Smooth muscle cell (in vitro differentiated cells): ENCODE measurements at regions not wholly inside any gene's neighbourhood (a gene's known extent, or its start where the extent isn't known, plus 50 kb on each side); places are given as distances from the start of the nearest gene placed in this dataset.
A peak's percentile ranks its signal among the peaks of the same experiment; 100 is the strongest.

Experiments used
- DNase-seq: peaks from one replicate; lab custom pipeline; 2025; ENCODE audit not compliant: unreplicated experiment; lab: John Stamatoyannopoulos, UW
- H2AFZ ChIP-seq: fragments of 200-600 bp; sonication (generic); 2 replicates; pipeline ENCODE4 v1.6.0; 2016; ENCODE audit warnings: antibody characterized with exemption, low read depth, mild to moderate bottlenecking
- H3F3A ChIP-seq: fragments of 200-600 bp; sonication (generic); 2 replicates; pipeline ENCODE4 v1.6.0; 2017; ENCODE audit warnings: antibody characterized with exemption, low read depth
- H3K27ac ChIP-seq: fragments of 200-600 bp; sonication (generic); 2 replicates; pipeline ENCODE4 v1.5.1; 2016; ENCODE audit warnings: low read depth, mild to moderate bottlenecking
- H3K27me3 ChIP-seq: fragments of 200-600 bp; sonication (generic); 2 replicates; pipeline ENCODE4 v1.6.1; 2016; ENCODE audit warnings: low read depth, mild to moderate bottlenecking
- H3K36me3 ChIP-seq: fragments of 200-600 bp; sonication (generic); 2 replicates; pipeline ENCODE4 v1.5.1; 2016; ENCODE audit warnings: low read depth
- H3K4me1 ChIP-seq: fragments of 200-600 bp; sonication (generic); 2 replicates; pipeline ENCODE4 v1.5.1; 2016; ENCODE audit warnings: low read depth
- H3K4me2 ChIP-seq: fragments of 200-600 bp; sonication (generic); 2 replicates; pipeline ENCODE4 v1.6.0; 2016; ENCODE audit warnings: mild to moderate bottlenecking
- H3K4me3 ChIP-seq: fragments of 200-600 bp; sonication (generic); 2 replicates; pipeline ENCODE4 v1.5.1; 2016; ENCODE audit warnings: mild to moderate bottlenecking
- H3K79me2 ChIP-seq: fragments of 200-600 bp; sonication (generic); 2 replicates; pipeline ENCODE4 v1.6.0; 2016; ENCODE audit warnings: low read depth, mild to moderate bottlenecking
- H3K9ac ChIP-seq: fragments of 200-600 bp; sonication (generic); 2 replicates; pipeline ENCODE4 v1.6.0; 2016; ENCODE audit warnings: low read depth
- H3K9me3 ChIP-seq: fragments of 200-600 bp; sonication (generic); replicated peaks from 2 replicates; pipeline ENCODE4 v1.5.1; 2016; ENCODE audit warnings: low read depth
- H4K20me1 ChIP-seq: fragments of 200-600 bp; sonication (generic); 2 replicates; pipeline ENCODE4 v1.6.0; 2016; ENCODE audit warnings: low read depth
- WGBS: methylation state at CpG from one replicate; pipeline ENCODE4 v1.1.7; 2016; ENCODE audit warnings: low lambda C conversion rate; 5-methylcytosine and 5-hydroxymethylcytosine counted together
- TF ChIP-seq, protein P1 (sequence below): fragments of 200-600 bp; sonication (generic); IDR thresholded peaks from 2 replicates; pipeline ENCODE4 v1.5.1; 2017; ENCODE audit warnings: borderline replicate concordance, mild to moderate bottlenecking, antibody characterized with exemption; ENCODE audit not compliant: insufficient read depth, poor library complexity, severe bottlenecking

DNA sequence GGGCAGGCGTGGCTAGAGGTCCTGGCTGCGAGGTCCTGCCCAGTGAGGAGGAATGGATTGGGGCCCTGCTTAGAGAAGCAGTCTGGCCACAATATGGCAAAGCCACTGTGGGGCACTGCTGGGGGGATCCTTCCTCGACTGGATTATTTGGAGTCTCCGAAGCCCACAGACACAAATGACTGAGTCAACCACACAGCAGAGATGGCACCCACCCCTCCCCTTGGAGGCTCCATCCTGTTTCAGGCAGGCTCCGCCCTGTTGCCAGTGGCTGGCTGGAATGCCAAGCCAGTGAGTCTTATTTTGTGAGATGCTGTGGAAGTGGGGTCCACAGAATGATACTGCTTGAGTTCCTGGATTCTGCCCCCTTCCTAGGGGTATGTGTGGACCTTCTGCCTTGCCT, 363.9 kb downstream of the PPP1R2C start:
- H3K36me3 ChIP-seq = no peaks in the 10 kb centered on the region
- no peak overlapping the region for H3K4me3 ChIP-seq
- TF ChIP-seq, protein P1, sequence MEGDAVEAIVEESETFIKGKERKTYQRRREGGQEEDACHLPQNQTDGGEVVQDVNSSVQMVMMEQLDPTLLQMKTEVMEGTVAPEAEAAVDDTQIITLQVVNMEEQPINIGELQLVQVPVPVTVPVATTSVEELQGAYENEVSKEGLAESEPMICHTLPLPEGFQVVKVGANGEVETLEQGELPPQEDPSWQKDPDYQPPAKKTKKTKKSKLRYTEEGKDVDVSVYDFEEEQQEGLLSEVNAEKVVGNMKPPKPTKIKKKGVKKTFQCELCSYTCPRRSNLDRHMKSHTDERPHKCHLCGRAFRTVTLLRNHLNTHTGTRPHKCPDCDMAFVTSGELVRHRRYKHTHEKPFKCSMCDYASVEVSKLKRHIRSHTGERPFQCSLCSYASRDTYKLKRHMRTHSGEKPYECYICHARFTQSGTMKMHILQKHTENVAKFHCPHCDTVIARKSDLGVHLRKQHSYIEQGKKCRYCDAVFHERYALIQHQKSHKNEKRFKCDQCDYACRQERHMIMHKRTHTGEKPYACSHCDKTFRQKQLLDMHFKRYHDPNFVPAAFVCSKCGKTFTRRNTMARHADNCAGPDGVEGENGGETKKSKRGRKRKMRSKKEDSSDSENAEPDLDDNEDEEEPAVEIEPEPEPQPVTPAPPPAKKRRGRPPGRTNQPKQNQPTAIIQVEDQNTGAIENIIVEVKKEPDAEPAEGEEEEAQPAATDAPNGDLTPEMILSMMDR = no peak
- 83% methylated on average over 5 of the region's 5 CpGs for WGBS
- no peaks in the 10 kb centered on the region for H3K27me3 ChIP-seq
- H2AFZ ChIP-seq = no peak overlapping the region
- no peak overlapping the region for H3K27ac ChIP-seq
- H4K20me1 ChIP-seq = no peaks in the 10 kb centered on the region
- H3K4me1 ChIP-seq = no peaks in the 10 kb centered on the region
- DNase-seq = no peak
- peaks cover 4% of the 10 kb centered on the region for H3K9me3 ChIP-seq
- no peaks in the 10 kb centered on the region for H3K79me2 ChIP-seq
- H3K9ac ChIP-seq = no peak overlapping the region
- no peaks in the 10 kb centered on the region for H3F3A ChIP-seq
- H3K4me2 ChIP-seq = no peak overlapping the region

DNA sequence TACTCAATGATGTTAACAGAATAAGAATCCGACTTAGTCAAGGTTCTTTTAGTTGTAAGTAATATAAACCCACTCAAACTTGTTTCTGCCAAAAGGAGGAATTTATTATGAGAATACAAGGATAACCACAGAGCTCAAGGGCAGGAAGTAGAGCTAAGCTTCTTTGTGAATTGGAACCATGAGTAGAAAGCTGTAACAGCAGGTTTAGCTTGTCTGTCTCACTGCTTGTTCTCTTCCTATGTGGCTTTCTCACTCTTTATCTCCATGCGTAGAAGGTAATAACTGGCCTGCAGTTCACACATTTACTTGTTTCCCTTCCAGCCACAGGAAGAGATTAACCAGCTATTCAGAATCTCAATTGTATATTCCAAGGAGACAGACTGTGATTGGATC, 378.3 kb downstream of the PPP1R2C start:
- DNase-seq = no peak
- H2AFZ ChIP-seq = no peak overlapping the region
- TF ChIP-seq, protein P1 = no peak
- H3K9me3 ChIP-seq = no peaks in the 10 kb centered on the region
- no peak overlapping the region for H3K4me3 ChIP-seq
- H4K20me1 ChIP-seq = no peaks in the 10 kb centered on the region
- no peaks in the 10 kb centered on the region for H3K27me3 ChIP-seq
- peak overlapping the region; percentile 35 for H3K4me2 ChIP-seq
- no peak overlapping the region for H3K9ac ChIP-seq
- peak overlapping the region; percentile 30 for H3K27ac ChIP-seq
- no peaks in the 10 kb centered on the region for H3F3A ChIP-seq
- H3K36me3 ChIP-seq = no peaks in the 10 kb centered on the region
- no peaks in the 10 kb centered on the region for H3K79me2 ChIP-seq
- H3K4me1 ChIP-seq = no peaks in the 10 kb centered on the region
- WGBS = 35% methylated on average over 2 of the region's 2 CpGs

DNA sequence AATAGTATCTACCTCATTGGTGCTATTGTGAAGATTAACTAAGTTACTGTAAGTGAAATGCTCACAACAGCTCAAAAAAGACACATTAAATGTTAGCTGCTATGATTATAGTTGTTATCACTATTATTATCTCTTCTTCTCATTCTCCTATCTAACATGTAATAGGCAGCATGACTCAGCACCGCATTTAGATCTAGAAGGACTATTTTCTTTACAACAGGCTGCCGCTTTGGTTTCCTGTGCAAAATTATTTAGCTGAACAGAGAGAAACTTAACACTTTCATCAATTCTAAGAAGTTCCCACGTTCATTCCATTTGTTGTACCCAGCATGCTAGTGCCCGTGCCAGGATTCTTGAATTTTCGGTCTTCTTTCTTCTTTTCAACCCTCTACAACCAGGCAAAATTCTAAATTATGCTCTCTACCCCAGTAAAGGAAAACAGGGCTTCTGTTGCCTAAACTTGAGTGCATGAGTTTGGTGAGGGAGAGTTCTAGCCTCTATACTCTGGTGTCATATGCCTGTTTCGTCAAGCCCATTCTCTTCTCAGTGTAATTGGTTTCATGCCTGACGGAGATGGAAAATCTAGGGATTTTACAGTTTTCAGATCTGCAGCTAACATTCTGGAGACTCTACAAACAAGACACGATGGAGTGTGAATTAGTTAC, 378.9 kb downstream of the PPP1R2C start:
- H3K9ac ChIP-seq = no peak overlapping the region
- H3K4me1 ChIP-seq = no peaks in the 10 kb centered on the region
- H3K4me3 ChIP-seq = no peak overlapping the region
- H3K9me3 ChIP-seq = no peaks in the 10 kb centered on the region
- TF ChIP-seq, protein P1 = no peak
- no peaks in the 10 kb centered on the region for H3K36me3 ChIP-seq
- H3K27ac ChIP-seq = peak overlapping the region; percentile 30
- H4K20me1 ChIP-seq = no peaks in the 10 kb centered on the region
- H3K4me2 ChIP-seq = peak overlapping the region; percentile 35
- no peaks in the 10 kb centered on the region for H3K27me3 ChIP-seq
- WGBS = 58% methylated on average over 8 of the region's 8 CpGs
- H3K79me2 ChIP-seq = no peaks in the 10 kb centered on the region
- DNase-seq = no peak
- no peak overlapping the region for H2AFZ ChIP-seq
- no peaks in the 10 kb centered on the region for H3F3A ChIP-seq

DNA sequence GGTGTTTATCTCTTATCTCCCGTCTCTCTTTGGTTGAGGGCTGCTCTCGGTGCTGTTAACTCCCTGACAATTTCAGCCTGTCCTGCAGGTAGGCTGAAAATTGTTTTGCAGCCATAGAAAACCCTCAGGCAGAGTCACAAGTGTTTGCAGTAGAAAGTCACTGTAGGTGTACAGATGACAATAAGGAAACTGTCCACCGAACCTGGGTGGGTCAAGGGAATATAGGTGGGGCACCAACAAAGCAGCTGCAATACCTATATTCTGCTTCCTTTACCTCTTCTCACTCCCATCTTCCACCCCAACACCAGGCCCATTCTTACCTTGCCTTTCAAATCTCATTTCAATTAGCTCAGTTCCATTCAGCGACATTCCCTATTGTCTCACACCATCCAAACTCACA, 381.8 kb downstream of the PPP1R2C start:
- H2AFZ ChIP-seq = no peak overlapping the region
- H3K27me3 ChIP-seq = no peaks in the 10 kb centered on the region
- 91% methylated on average over 4 of the region's 4 CpGs for WGBS
- TF ChIP-seq, protein P1 = no peak
- no peaks in the 10 kb centered on the region for H3K9me3 ChIP-seq
- H4K20me1 ChIP-seq = no peaks in the 10 kb centered on the region
- no peak overlapping the region for H3K4me2 ChIP-seq
- H3K9ac ChIP-seq = no peak overlapping the region
- H3K27ac ChIP-seq = no peak overlapping the region
- no peaks in the 10 kb centered on the region for H3F3A ChIP-seq
- no peaks in the 10 kb centered on the region for H3K36me3 ChIP-seq
- DNase-seq = no peak
- H3K4me3 ChIP-seq = no peak overlapping the region
- no peaks in the 10 kb centered on the region for H3K79me2 ChIP-seq
- H3K4me1 ChIP-seq = no peaks in the 10 kb centered on the region
